ENCODE measurements at regions not wholly inside any gene's neighbourhood (a gene's known extent, or its start where the extent isn't known, plus 50 kb on each side); places are given as distances from the start of the nearest gene placed in this dataset.

DNA sequence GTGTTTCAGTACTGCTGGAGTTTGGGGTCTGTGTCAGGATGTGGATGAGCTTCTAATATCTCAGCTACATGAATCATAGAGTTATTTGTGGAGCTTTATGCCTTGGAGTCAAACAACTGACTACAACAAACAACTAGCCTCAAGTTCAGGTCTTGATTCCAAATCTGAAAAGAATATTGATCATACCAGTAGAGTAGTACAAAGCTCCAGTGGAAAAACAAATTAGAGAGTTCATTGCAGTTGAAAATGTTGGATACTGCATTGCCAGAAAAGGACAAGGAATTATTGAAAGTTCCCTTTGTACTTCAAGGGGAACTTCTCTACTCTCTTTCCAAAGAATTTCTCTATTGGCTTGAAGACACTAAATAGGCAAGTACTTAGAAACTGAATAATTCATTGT lies 117.6 kb upstream of the CTTNBP2 start:
- DNase-seq (ENCODE audit: low read depth, low spot score) = no peak

DNA sequence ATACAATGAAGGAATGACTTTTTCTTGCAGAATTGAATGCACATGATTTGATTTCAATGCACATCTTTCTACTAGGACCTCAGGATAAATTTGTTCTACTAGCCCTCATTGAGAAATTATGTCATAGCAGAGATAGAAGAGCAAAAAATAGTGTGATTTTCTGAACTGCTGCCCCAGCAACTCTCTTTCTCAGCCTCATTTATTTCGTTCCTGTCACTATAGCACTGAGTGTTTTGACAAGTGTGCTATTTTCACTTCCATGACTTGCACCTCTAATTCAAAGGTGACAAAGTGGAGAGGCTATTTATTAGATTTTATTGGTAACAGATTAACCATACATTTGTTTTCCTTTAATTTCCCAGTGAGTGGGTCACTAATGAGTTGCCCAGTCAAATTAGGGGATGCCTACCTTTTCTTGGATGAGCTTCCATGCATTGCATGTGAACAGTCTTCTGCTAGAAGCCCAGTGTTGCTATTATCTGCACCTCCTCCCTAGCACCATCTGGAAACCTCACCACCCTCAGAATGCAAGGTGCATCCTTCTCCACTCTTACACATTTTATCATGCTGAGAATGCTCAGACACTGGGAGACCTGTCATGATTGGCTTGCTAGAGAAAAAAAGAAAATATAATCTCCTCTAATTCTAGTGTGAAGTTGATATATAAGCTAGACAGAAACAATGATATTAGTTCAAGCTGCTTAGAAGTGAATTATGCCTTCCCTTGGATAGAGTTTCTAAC lies 119.6 kb upstream of the CTTNBP2 start:
- Histone ChIP-seq H2AFZ (ENCODE audit: control insufficient read depth, low read length) (no peak overlapping the region), H3K9me1 (ENCODE audit: control insufficient read depth, extremely low read depth, insufficient read depth, low read length) (no peaks in the 10 kb centered on the region), H3K79me2 (ENCODE audit: control insufficient read depth, insufficient read depth, low read length) (no peaks in the 10 kb centered on the region), H4K20me1 (ENCODE audit: control insufficient read depth, extremely low read depth, insufficient read depth, low read length) (no peaks in the 10 kb centered on the region), H3K27ac (ENCODE audit: control insufficient read depth, insufficient read depth, low read length) (no peak overlapping the region), H3K4me1 (ENCODE audit: control insufficient read depth, extremely low read depth, insufficient read depth, low read length) (peaks cover 18% of the 10 kb centered on the region), H3K4me2 (ENCODE audit: control insufficient read depth, extremely low read depth, insufficient read depth, low read depth, low read length) (no peak overlapping the region), H3K27me3 (ENCODE audit: control insufficient read depth, extremely low read depth, insufficient read depth, low read length) (no peaks in the 10 kb centered on the region), H3K9ac (ENCODE audit: control insufficient read depth, extremely low read depth, insufficient read depth, low read length) (no peak overlapping the region), H3K4me3 (ENCODE audit: control insufficient read depth in 2 of 3, extremely low read depth in 1 of 3, insufficient read depth in 2 of 3, low read depth in 1 of 3, low read length in 3 of 3) (no peak overlapping the region), H3K36me3 (ENCODE audit: control insufficient read depth in 2 of 2, extremely low read depth in 1 of 2, insufficient read depth in 2 of 2, low read length in 2 of 2) (no peaks in the 10 kb centered on the region), H3K9me3 (ENCODE audit: control insufficient read depth, low read depth, low read length) (no peaks in the 10 kb centered on the region)
- FAIRE-seq (no peak), DNase-seq (ENCODE audit: low read depth, low spot score) (no peak)
- no peak for TF ChIP-seq EZH2 (IDR thresholded peaks at IDR 0.05; ENCODE audit: low read length)
- TF ChIP-seq, protein P1, sequence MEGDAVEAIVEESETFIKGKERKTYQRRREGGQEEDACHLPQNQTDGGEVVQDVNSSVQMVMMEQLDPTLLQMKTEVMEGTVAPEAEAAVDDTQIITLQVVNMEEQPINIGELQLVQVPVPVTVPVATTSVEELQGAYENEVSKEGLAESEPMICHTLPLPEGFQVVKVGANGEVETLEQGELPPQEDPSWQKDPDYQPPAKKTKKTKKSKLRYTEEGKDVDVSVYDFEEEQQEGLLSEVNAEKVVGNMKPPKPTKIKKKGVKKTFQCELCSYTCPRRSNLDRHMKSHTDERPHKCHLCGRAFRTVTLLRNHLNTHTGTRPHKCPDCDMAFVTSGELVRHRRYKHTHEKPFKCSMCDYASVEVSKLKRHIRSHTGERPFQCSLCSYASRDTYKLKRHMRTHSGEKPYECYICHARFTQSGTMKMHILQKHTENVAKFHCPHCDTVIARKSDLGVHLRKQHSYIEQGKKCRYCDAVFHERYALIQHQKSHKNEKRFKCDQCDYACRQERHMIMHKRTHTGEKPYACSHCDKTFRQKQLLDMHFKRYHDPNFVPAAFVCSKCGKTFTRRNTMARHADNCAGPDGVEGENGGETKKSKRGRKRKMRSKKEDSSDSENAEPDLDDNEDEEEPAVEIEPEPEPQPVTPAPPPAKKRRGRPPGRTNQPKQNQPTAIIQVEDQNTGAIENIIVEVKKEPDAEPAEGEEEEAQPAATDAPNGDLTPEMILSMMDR (optimal IDR thresholded peaks at IDR 0.05 in 1 of 3, IDR thresholded peaks at IDR 0.05 in 1 of 3, conservative IDR thresholded peaks at IDR 0.05 in 1 of 3; ENCODE audit: extremely low read depth in 1 of 3, insufficient read depth in 2 of 3, low read length in 3 of 3) = no peak
- dilution Hi-C loops (cut with MboI; ENCODE audit: extremely low pct_ligation_motif_present, low sequenced_read_pairs) = no loop called here

More for the DNA sequence above, 117.6 kb upstream of the CTTNBP2 start:
- Histone ChIP-seq H3K27ac (ENCODE audit: control insufficient read depth, insufficient read depth, low read length) (no peak overlapping the region), H3K79me2 (ENCODE audit: control insufficient read depth, insufficient read depth, low read length) (no peaks in the 10 kb centered on the region), H3K9me1 (ENCODE audit: control insufficient read depth, extremely low read depth, insufficient read depth, low read length) (no peaks in the 10 kb centered on the region), H4K20me1 (ENCODE audit: control insufficient read depth, extremely low read depth, insufficient read depth, low read length) (no peaks in the 10 kb centered on the region), H3K9ac (ENCODE audit: control insufficient read depth, extremely low read depth, insufficient read depth, low read length) (no peak overlapping the region), H3K4me1 (ENCODE audit: control insufficient read depth, extremely low read depth, insufficient read depth, low read length) (no peaks in the 10 kb centered on the region), H3K36me3 (ENCODE audit: control insufficient read depth in 2 of 2, extremely low read depth in 1 of 2, insufficient read depth in 2 of 2, low read length in 2 of 2) (no peaks in the 10 kb centered on the region), H3K27me3 (ENCODE audit: control insufficient read depth, extremely low read depth, insufficient read depth, low read length) (no peaks in the 10 kb centered on the region), H2AFZ (ENCODE audit: control insufficient read depth, low read length) (no peak overlapping the region), H3K4me3 (ENCODE audit: control insufficient read depth in 2 of 3, extremely low read depth in 1 of 3, insufficient read depth in 2 of 3, low read depth in 1 of 3, low read length in 3 of 3) (no peak overlapping the region), H3K4me2 (ENCODE audit: control insufficient read depth, extremely low read depth, insufficient read depth, low read depth, low read length) (no peak overlapping the region), H3K9me3 (ENCODE audit: control insufficient read depth, low read depth, low read length) (no peaks in the 10 kb centered on the region)
- dilution Hi-C loops (cut with MboI; ENCODE audit: extremely low pct_ligation_motif_present, low sequenced_read_pairs) = no loop called here
- no peak for TF ChIP-seq EZH2 (IDR thresholded peaks at IDR 0.05; ENCODE audit: low read length)
- TF ChIP-seq, protein P1 (optimal IDR thresholded peaks at IDR 0.05 in 1 of 3, IDR thresholded peaks at IDR 0.05 in 1 of 3, conservative IDR thresholded peaks at IDR 0.05 in 1 of 3; ENCODE audit: extremely low read depth in 1 of 3, insufficient read depth in 2 of 3, low read length in 3 of 3) = no peak
- no peak for FAIRE-seq

All from keratinocyte (primary cell).